HCT116 (cell line): ENCODE measurements at regions not wholly inside any gene's neighbourhood (a gene's known extent, or its start where the extent isn't known, plus 50 kb on each side); places are given as distances from the start of the nearest gene placed in this dataset.

ENCODE experiments used
- ATAC-seq: fragments of 200-7000 bp; cut with Tn5 transposase; 2 replicates; pipeline ENCODE4 v1.9.1; 2020; ENCODE audit warnings: mild to moderate bottlenecking, moderate library complexity
- BruUV-seq: library from RNA; stranded (reverse); fragments of 400-500 nt; replicated peaks from 2 replicates; lab custom pipeline; 2021; lab: Mats Ljungman, UMichigan
- CTCF ChIA-PET: fragments of 300-600 bp; sonication (Branson Sonifier 250); formaldehyde crosslinking; loops from one replicate; lab custom pipeline; 2021; ENCODE audit warnings: antibody characterized with exemption; lab: Charles Lee
- POLR2A ChIA-PET: fragments of 300-600, 350-600 bp; sonication (Branson Sonifier 250); formaldehyde crosslinking; loops from one replicate; lab custom pipeline; 2021; ENCODE audit warnings: antibody characterized with exemption; lab: Charles Lee
- RAD21 ChIA-PET, 2 experiments: fragments of 300-600 bp; sonication (Branson Sonifier 250); formaldehyde crosslinking; loops; one replicate each; lab custom pipeline; 2023; ENCODE audit warnings: low total read pairs in 2 of 2; ENCODE audit not compliant: uncharacterized antibody in 2 of 2, unreplicated experiment in 2 of 2, low non-redundant PET in 1 of 2; lab: Charles Lee
- DNase-seq: peaks from one replicate; pipeline ENCODE4 v3.0.0-alpha.2; 2010; ENCODE audit warnings: low read depth, low spot score
- H2AFZ ChIP-seq: fragments of 200-600 bp; shearing (Covaris generic), sonication (generic); 2 replicates; pipeline ENCODE4 v1.6.1; 2017; ENCODE audit warnings: low read depth, mixed run types, mixed read lengths, antibody characterized with exemption, low read length; ENCODE audit not compliant: poor library complexity, severe bottlenecking
- H3K27ac ChIP-seq: 2 replicates; pipeline ENCODE4 v1.5.1; 2012; ENCODE audit warnings: low read depth, low read length
- H3K27me3 ChIP-seq: fragments of 200-600 bp; sonication (generic); 2 replicates; pipeline ENCODE4 v1.6.1; 2016; ENCODE audit warnings: mixed run types, low read length, mixed read lengths; ENCODE audit not compliant: insufficient read depth
- H3K36me3 ChIP-seq, 2 experiments: fragments of 200-500 bp in 1 of 2; fragments of 200-600 bp in 1 of 2; sonication (Bioruptor generic) in 1 of 2; sonication (generic) in 1 of 2; 2 replicates each; pipeline versions ENCODE4 v1.5.1 to v1.6.1; 2014 to 2016; ENCODE audit warnings: low read length in 2 of 2, inconsistent platforms in 1 of 2, mixed read lengths in 1 of 2, mixed run types in 1 of 2; ENCODE audit not compliant: insufficient read depth in 2 of 2, control insufficient read depth in 1 of 2
- H3K4me1 ChIP-seq, 2 experiments: fragments of 200-600 bp in 1 of 2; sonication (generic) in 1 of 2; 2 replicates each; pipeline versions ENCODE4 v1.5.1 to v1.6.1; 2012 to 2017; ENCODE audit warnings: low read length in 2 of 2, inconsistent platforms in 1 of 2, mild to moderate bottlenecking in 1 of 2, mixed read lengths in 1 of 2, mixed run types in 1 of 2, moderate library complexity in 1 of 2; ENCODE audit not compliant: insufficient read depth in 2 of 2, control insufficient read depth in 1 of 2
- H3K4me2 ChIP-seq: fragments of 200-600 bp; sonication (generic); 2 replicates; pipeline ENCODE4 v1.6.1; 2017; ENCODE audit warnings: mixed run types, low read length, mixed read lengths
- H3K4me3 ChIP-seq, 2 experiments: fragments of 200-600 bp in 1 of 2; sonication (generic) in 1 of 2; replicated peaks in 1 of 2; 2 replicates each; pipeline ENCODE4 v1.5.1; 2011 to 2016; ENCODE audit warnings: low read length in 2 of 2, control low read depth in 1 of 2, low read depth in 1 of 2, mild to moderate bottlenecking in 1 of 2, mixed read lengths in 1 of 2, mixed run types in 1 of 2
- H3K79me2 ChIP-seq: fragments of 200-600 bp; sonication (generic); 2 replicates; pipeline ENCODE4 v1.6.1; 2017; ENCODE audit warnings: mild to moderate bottlenecking, mixed run types, low read length, moderate library complexity, mixed read lengths; ENCODE audit not compliant: insufficient read depth
- H3K9ac ChIP-seq: fragments of 200-600 bp; sonication (generic); 2 replicates; pipeline ENCODE4 v1.6.1; 2016; ENCODE audit warnings: low read length, mixed read lengths
- H3K9me2 ChIP-seq: fragments of 200-600 bp; sonication (generic), shearing (Covaris generic); 2 replicates; pipeline ENCODE4 v1.6.1; 2017; ENCODE audit warnings: mixed run types, mild to moderate bottlenecking, moderate library complexity; ENCODE audit not compliant: insufficient read depth
- H3K9me3 ChIP-seq, 2 experiments: fragments of 200-500 bp in 1 of 2; fragments of 200-600 bp in 1 of 2; sonication (Bioruptor generic) in 1 of 2; sonication (generic) in 1 of 2; 2 replicates each; pipeline ENCODE4 v1.6.1; 2014 to 2017; ENCODE audit warnings: low read length in 2 of 2, mixed read lengths in 2 of 2, inconsistent platforms in 1 of 2, low read depth in 1 of 2, mild to moderate bottlenecking in 1 of 2, mixed run types in 1 of 2, moderate library complexity in 1 of 2; ENCODE audit not compliant: control insufficient read depth in 1 of 2, insufficient read depth in 1 of 2
- H4K20me1 ChIP-seq: fragments of 200-600 bp; sonication (generic), shearing (Covaris generic); 2 replicates; pipeline ENCODE4 v1.6.1; 2017; ENCODE audit warnings: mixed run types, mild to moderate bottlenecking, moderate library complexity; ENCODE audit not compliant: insufficient read depth
- ATF3 ChIP-seq: IDR thresholded peaks from 2 replicates; pipeline ENCODE4 v1.6.1; 2012
- CBX3 ChIP-seq: IDR thresholded peaks from 2 replicates; pipeline ENCODE4 v1.6.1; 2012; ENCODE audit warnings: low read depth
- ELF1 ChIP-seq: IDR thresholded peaks from 2 replicates; pipeline ENCODE4 v1.6.1; 2012; ENCODE audit warnings: low read depth, borderline replicate concordance
- FOSL1 ChIP-seq: IDR thresholded peaks from 2 replicates; pipeline ENCODE4 v1.6.1; 2012; ENCODE audit warnings: low read depth
- JUND ChIP-seq: IDR thresholded peaks from 2 replicates; pipeline ENCODE4 v1.6.1; 2012
- MAX ChIP-seq: IDR thresholded peaks from 2 replicates; pipeline ENCODE4 v1.6.1; 2012
- SP1 ChIP-seq: IDR thresholded peaks from 2 replicates; pipeline ENCODE4 v1.6.1; 2012; ENCODE audit warnings: low read depth
- ZBTB33 ChIP-seq: IDR thresholded peaks from 2 replicates; pipeline ENCODE4 v1.6.1; 2011; ENCODE audit warnings: mild to moderate bottlenecking, low read length, moderate library complexity; ENCODE audit not compliant: insufficient replicate concordance; ENCODE audit errors: extremely low read depth
- ZFX ChIP-seq: fragments of 450-650 bp; IDR thresholded peaks from 2 replicates; pipeline ENCODE4 v1.6.1; 2017
- ZNF274 ChIP-seq: fragments of 200-500 bp; sonication (Bioruptor generic); IDR thresholded peaks from 2 replicates; pipeline ENCODE4 v1.6.1; 2014; ENCODE audit warnings: mild to moderate bottlenecking, low read depth, low read length, inconsistent platforms
- intact Hi-C: fragments of 100-400 bp; cut with micrococcal nuclease; formaldehyde crosslinking; loops from 2 replicates; pipeline ENCODE4 v1.10.0; 2022

- TF ChIP-seq ZBTB33, result no peak
- TF ChIP-seq, all 23 proteins: peak for 0
These were observed 978.1 kb downstream of the GALC start (continued) for GRCh38 chr14:87014856-87015255.

- no TSS peak for BruUV-seq
- RAD21 ChIA-PET, result no interaction called here
- H2AFZ ChIP-seq, result no peak overlapping the region
- no peak for TF ChIP-seq ZBTB33
- no peak for TF ChIP-seq ZNF274
- TF ChIP-seq ATF3, result no peak
- TF ChIP-seq CBX3, result no peak
- no peak for TF ChIP-seq FOSL1
- no peak for TF ChIP-seq ZFX
- no peak for TF ChIP-seq SP1
- no peak for TF ChIP-seq ELF1
- TF ChIP-seq MAX, result no peak
- TF ChIP-seq JUND, result no peak
- TF ChIP-seq, all 23 proteins: peak for 0
- H3K9me2 ChIP-seq, result no peaks in the 10 kb centered on the region
- H4K20me1 ChIP-seq, result no peaks in the 10 kb centered on the region
- CTCF ChIA-PET, result no interaction called here
- no peaks in the 10 kb centered on the region for H3K36me3 ChIP-seq
- H3K27me3 ChIP-seq, result no peaks in the 10 kb centered on the region
- no peak for DNase-seq
- no peak overlapping the region for H3K4me3 ChIP-seq
- POLR2A ChIA-PET, result no interaction called here
- H3K9me3 ChIP-seq, result peaks cover 9 to 13% of the 10 kb centered on the region in 2 experiments; a peak in 2 of 4 replicates
- H3K27ac ChIP-seq, result no peak overlapping the region
- intact Hi-C loops, result no loop called here
- no peaks in the 10 kb centered on the region for H3K4me1 ChIP-seq
- ATAC-seq, result no peak
- H3K4me2 ChIP-seq, result no peak overlapping the region
- no peak overlapping the region for H3K9ac ChIP-seq
- H3K79me2 ChIP-seq, result no peaks in the 10 kb centered on the region
These were observed 979.4 kb downstream of the GALC start for GRCh38 chr14:87013583-87013982.
